ENCODE measurements at regions not wholly inside any gene's neighbourhood (a gene's known extent, or its start where the extent isn't known, plus 50 kb on each side); places are given as distances from the start of the nearest gene placed in this dataset.

DNA sequence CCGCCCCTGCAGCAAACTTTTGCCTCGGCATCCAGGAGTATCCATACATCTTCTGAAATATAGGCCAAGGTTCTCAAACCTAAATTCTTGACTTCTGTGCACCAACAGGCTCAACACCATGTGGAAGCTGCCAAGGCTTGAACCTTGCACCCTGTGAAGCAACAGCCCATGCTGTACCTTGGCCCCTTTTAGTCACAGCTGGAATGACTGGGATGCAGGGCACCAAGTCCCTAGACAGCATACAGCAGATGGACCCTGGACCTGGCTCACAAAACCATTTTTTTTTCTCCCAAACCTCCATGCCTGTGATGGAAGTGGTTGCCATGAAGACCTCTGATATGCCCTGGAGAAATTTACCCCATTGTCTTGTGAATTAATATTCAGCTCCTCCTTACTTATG is 233.8 kb upstream of the KCND2 start:
- no peak for TF ChIP-seq CTCF (IDR thresholded peaks at IDR 0.05)
- TF ChIP-seq POLR2A (IDR thresholded peaks at IDR 0.05) = no peak
- no peak for TF ChIP-seq POLR2AphosphoS5 (IDR thresholded peaks at IDR 0.05; ENCODE audit: insufficient read depth in 1 of 2, low read depth in 1 of 2)

Measured in vagina (tissue), 2 donors.